ENCODE measurements at regions not wholly inside any gene's neighbourhood (a gene's known extent, or its start where the extent isn't known, plus 50 kb on each side); places are given as distances from the start of the nearest gene placed in this dataset.
"Not testable (repeated sequence)": the region's sequence is repeated elsewhere in the genome, so short reads cannot be mapped to it uniquely, and the experiment has no call there.

DNA sequence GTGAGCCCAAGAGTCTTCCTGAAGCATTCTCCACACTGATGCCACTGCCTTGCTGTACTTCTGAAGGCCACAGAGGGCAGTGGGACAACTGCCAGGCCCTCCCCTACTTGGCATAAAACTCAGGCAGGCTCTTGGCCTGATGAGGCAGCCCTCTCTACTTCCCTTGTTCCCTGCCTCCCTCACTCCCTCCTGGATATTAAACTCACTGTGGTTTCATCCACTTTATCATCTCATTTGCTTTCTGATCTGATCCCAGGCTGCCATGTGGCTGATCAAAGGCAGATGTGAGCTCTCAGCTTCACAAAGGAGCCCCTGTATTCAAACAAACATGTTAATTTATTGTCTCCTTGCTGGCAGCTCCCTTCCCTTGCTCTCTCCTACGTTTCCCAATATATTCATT lies 533.5 kb downstream of the IGSF11 start:
- in situ Hi-C loops (cut with MboI; ENCODE audit: low sequenced_read_pairs), result no loop called here

DNA sequence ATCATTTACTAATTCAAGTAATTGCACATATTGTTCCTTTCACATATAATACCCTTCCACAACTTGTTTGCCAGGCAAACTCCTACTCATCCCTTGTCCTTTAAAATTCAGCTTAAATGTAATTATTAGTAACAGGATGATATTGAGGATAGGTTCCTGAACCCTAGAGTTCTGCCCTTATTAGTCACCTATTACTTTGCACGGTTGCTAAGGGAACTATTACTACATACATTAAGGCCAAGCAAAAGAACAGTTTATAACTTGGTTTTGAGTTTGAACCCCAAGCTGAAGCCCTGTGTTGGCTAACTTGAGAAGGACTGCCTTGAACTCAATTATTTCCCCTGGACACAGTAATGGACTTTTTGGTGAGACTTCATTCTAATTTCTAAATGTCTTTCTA lies 529.7 kb downstream of the IGSF11 start:
- in situ Hi-C loops (cut with MboI; ENCODE audit: low sequenced_read_pairs), result no loop called here

DNA sequence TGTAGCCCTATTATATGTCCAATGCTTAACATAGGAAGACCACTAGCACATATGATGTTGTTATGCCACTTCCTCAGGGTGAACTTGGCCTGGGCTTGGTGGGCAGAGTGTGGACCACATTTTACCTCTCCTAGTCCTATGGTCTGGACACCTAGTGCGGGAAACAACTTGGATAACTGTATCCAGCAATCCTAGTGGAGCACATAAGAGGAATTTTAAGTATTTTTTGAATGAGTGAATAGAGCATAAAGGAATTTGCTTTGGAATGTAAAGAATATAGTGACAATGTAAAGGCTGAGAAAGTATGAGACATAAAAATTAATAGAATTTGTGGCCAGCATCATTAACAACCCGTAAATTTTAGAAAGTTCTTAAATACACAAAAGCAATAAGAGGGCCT lies 528.9 kb downstream of the IGSF11 start:
- in situ Hi-C loops (cut with MboI; ENCODE audit: low sequenced_read_pairs), result no loop called here

DNA sequence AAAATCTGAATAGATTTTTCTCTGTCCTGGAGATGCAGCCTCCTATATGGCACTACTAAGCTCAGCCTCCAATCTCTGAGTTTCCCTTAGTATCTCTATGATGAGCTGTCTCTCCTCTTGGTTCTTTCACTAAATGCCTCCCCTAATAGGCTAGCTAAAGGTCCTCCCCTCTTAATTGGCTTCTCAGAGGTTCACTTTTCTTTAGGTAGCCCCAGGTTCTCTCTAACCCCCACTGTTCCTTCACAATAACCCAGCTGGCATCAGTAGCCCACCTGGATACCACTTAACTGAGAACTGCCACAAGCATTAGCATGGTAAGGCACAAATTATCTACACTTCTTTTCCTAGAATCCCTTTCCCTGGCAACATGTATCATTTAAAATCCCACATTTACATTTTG lies 523.2 kb downstream of the IGSF11 start:
- in situ Hi-C loops (cut with MboI; ENCODE audit: low sequenced_read_pairs), result no loop called here

DNA sequence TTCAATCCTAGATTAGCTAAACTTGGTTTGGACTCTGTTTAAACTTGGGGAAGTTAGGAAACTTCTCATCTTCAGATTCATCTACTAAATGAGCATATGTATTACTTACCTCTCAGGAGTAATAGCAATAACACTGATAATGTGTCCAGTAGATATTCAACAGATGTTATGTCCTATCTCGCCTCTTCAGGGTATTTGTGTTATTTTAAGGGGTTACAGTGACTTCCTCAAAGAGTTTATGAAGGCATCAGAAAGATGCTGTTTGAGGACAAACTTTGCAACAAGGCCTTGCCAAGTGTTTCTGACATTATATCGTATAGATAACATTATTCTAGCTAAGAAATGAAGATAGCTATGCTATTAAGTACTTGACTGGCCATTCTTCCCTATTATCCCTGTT lies 522.3 kb downstream of the IGSF11 start:
- in situ Hi-C loops (cut with MboI; ENCODE audit: low sequenced_read_pairs), result no loop called here

DNA sequence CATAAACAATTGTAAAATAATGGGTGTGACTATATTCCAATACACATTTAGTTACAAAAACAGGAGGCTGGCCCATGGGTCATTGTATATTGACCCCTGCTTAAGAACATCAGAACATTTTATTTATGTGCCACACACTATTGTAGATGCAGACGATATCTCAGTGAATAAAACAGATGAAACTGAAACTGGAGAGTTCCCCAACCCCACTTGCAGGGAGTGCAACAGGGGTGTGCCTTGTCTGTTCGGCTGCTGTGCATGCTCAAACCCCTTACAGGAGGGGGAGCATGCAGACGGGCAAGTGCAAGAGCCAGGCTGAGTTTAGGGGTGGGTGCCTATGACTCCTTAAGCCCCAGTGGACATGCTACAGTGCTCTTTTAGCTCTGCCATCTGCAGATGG lies 509.6 kb downstream of the IGSF11 start:
- in situ Hi-C loops (cut with MboI; ENCODE audit: low sequenced_read_pairs), result no loop called here

DNA sequence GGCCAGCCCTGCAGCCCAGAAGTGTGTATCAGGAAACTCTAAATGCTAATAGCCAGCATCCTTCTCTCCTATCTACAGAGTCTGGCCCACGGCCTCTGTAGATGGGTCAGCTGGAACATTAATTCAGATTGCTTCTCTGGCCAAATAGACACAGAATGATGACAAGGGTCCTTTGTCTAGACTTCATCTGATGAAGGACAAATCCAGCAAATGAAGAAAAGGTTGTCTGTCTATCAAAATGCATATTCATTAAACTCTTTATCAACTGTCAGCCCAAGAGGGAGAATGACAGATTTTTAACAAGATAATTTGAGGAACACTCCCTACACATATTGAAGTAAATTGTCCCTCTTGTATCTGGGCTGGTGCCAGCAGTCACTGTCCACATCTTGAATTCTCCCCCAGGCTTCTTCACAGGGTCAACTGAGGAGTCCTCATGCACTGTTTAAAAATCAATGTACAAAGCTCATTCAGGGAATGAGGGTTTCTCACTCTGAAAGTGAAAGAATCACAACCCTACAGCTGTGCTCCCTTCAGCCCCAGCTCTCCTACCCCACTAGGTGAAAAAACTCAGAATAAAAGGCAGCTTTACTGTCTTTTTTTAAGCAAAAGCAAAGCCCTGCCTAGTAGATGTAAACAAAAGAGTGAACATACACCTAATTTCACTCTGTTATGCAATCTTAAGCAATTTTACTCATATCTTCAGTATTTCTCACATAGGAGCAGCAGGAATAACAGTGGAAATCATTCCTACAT lies 507.7 kb downstream of the IGSF11 start:
- in situ Hi-C loops (cut with MboI; ENCODE audit: low sequenced_read_pairs), result no loop called here

DNA sequence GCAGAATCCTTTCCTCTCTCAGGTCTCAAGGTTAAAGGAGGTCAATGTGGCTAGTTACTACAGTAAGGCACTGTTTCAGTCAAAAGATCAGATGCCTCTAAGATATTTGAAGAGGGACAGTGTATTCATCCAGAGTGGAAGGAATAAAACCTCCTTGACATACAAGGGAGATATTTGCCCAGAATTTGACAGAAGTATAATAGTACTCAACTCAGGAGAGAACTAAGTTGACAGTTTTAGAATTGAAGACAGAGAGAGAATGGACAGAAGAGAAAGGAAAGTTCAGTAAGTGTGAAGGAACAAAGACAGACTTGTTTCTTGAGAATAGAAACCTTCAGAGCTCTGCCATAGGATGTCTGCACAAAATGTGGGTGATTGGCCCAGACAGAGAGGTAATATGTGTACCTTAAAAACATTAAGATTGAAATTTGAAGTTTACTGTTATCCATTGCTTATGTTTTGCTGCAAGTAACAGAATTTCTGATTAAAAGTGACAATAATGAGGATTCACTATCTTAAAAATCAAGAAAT lies 507.1 kb downstream of the IGSF11 start:
- in situ Hi-C loops (cut with MboI; ENCODE audit: low sequenced_read_pairs), result no loop called here

DNA sequence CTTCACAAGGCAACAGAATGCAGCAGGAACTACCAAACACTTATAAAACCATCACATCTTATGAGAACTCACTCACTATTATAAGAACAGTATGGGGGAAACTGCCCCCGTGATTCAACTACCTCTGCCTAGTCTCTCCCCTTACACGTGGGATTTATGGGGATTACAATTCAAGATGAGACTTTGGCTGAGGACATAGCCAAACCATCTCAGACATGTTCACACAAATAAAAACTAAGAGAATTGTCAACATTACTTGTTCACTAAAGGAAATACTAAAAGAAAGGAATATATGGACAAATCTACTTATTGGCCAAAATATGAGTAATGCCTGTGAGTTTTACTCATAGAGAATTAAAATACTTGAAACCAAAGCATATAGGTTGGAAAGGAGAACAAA lies 505.1 kb downstream of the IGSF11 start:
- in situ Hi-C loops (cut with MboI; ENCODE audit: low sequenced_read_pairs), result no loop called here

DNA sequence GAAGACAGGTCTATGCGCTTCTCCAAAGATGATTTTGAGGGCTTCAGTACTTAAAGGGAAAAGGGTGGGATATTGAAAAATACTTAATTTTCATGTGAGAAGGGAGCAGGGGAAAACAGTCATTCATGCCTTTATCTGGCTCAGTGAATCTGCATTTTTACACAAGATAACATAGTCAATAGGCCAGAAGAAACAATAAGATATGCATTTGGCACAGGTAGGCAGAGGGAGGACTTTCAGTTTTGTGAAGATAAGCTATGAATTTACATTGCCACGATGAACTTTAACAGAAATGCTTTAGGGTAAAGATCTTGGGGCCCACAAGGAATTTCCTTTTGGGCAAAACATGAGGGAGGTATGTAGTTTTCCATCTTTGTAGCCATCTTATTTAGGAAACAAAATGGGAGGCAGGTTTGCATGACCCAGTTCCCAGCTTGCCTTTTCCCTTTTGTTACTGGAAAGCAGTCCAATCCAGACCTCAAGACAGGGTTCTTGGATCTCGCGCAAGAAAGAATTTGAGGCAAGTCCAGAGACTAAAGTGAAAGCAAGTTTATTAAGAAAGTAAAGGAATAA lies 504.2 kb downstream of the IGSF11 start:
- in situ Hi-C loops (cut with MboI; ENCODE audit: low sequenced_read_pairs), result no loop called here

DNA sequence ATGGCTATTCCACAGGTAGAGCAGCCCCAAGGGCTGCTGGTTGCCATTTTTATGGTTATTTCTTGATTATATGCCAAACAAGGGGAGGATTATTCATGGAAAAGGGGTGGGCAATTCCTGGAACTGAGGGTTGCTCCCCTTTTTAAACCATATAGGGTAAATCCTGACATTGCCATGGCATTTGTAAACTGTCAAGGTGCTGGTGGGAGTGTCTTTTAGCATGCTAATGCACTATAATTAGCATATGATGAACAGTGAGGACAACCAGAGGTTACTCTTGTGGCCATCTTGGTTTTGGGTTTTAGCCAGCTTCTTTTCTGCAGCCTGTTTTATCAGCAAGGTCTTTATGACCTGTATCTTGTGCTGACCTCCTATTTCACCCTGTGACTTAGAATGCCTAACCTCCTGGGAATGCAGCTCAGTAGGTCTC lies 503.7 kb downstream of the IGSF11 start:
- in situ Hi-C loops (cut with MboI; ENCODE audit: low sequenced_read_pairs), result not testable (repeated sequence)

DNA sequence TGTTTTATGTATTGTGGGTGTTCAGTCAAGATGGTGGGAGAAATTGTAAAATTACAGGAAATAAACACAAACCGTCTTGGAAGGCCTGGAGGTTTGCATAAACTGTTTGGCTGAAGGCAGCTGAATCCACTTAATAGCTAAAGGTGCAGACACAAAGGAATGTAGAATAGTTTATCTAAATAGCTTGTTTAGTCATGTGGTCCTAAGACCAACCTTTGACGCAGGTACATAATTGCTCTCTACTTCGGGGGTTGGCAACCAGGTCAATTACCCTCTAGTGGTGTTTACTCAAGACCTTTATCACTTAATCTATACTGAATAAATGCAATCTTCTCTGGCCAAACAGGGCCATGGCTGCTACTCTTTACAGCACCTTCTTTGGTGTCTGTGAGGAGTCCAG lies 502.8 kb downstream of the IGSF11 start:
- in situ Hi-C loops (cut with MboI; ENCODE audit: low sequenced_read_pairs), result no loop called here

DNA sequence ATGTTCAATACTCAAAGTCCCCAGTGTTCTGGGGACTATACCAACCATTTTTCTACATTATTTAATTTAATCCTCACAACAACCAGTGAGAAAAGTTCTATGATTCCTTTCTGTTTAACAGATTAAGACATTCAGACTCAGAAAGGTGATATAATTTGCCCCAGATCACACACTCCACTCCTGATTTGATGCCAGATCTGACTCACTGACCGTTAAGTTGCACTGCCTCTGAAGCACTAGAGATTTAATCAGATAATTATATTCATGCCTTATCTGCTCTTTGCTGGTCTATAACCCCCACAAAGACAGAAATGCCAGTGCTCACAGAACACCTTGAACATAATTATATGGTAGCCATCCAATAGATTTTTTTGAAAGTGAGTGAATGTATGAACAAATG lies 501.0 kb downstream of the IGSF11 start:
- in situ Hi-C loops (cut with MboI; ENCODE audit: low sequenced_read_pairs), result no loop called here

DNA sequence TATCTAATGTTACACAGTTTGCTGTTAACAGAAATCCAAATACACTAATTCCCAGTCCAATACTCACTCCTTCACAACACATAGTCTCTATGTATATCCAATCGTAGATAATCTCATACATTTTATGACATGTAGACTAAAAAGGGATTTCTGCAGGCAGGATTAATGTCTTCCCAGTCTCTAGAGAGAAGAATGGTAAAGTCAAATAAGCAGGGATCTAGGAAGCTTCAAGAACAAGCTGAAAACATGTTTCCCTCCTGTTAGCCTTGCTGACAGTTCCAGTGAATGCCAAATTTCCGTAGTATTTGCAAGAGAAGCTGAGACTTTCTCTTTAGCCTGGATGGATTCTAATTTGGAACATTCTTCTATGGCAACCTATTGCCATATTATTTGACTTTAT lies 500.1 kb downstream of the IGSF11 start:
- in situ Hi-C loops (cut with MboI; ENCODE audit: low sequenced_read_pairs), result no loop called here

DNA sequence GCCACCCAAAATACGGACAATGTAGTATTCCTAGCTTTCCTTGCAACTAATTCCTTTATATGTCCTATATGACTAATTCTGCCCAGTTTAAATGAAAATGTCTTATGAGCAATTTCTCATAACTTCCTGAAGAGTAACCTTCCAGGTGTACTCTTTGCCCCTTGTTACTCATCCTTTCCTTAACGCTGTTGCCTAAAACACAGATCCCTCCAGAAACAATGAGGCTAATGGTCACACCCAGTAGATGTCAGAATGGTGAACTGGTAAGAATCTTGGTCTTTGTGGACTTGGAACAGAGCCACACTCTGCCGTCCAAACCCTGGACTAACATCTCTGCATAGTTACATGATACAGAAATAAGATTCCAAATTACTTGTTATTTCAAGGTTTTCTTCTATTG lies 497.9 kb downstream of the IGSF11 start:
- in situ Hi-C loops (cut with MboI; ENCODE audit: low sequenced_read_pairs), result no loop called here

DNA sequence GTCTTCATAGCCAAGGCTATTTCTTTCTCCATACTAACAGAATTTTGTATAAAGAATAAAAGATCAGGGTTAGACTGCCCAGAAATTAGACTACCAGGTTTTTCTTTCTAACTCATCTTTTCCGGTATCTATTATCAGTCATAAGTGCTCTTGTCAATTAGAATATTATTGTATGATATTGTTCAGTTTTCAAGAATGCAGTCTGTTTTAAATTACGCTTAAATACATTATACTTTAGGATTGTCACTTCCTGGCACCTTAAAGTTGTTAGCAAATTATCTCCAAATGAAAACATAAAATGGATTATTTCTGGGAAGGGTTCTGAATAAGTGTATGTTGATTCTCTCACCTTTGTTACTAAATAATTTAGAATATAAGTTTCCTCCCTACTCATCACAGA lies 497.2 kb downstream of the IGSF11 start:
- in situ Hi-C loops (cut with MboI; ENCODE audit: low sequenced_read_pairs), result no loop called here

DNA sequence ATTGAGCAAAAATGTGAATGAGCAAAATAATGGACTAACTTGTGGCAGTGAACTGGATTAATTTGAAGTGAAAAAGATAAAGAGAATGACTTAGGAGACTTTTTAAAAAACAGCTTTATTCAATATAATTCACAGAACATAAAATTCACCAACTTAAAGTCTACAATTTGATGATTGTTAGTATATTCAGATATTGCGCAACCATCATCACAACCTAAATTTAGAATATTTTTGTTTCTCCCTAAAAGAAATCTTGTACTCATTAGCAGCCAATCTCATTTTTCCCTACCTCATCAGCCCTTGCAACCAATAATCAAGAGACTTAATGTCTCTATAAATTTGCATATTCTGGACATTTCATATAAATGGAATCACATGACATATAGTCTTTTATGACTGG lies 496.5 kb downstream of the IGSF11 start:
- in situ Hi-C loops (cut with MboI; ENCODE audit: low sequenced_read_pairs), result no loop called here

DNA sequence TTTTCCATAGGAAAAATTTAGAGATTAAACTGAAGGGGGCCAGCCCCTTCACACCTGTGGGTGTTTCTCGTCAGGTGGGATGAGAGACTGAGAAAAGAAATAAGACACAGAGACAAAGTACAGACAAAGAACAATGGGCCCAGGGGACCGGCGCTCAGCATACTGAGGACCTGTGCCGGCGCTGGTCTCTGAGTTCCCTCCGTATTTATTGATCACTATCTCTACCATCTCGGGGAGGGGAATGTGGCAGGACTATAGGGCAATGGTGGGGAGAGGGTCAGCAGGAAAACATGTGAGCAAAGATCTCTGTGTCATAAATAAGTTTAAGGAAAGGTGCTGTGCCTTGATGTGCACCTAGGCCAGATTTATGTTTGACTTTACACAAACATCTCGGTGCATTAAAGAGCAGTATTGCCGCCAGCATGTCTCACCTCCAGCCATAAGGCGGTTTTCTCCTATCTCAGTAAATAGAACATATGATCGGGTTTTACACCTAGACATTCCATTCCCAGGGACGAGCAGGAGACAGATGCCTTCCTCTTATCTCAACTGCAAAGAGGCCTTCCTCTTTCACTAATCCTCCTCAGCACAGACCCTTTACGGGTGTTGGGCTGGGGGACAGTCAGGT lies 494.7 kb downstream of the IGSF11 start:
- in situ Hi-C loops (cut with MboI; ENCODE audit: low sequenced_read_pairs), result not testable (repeated sequence)

DNA sequence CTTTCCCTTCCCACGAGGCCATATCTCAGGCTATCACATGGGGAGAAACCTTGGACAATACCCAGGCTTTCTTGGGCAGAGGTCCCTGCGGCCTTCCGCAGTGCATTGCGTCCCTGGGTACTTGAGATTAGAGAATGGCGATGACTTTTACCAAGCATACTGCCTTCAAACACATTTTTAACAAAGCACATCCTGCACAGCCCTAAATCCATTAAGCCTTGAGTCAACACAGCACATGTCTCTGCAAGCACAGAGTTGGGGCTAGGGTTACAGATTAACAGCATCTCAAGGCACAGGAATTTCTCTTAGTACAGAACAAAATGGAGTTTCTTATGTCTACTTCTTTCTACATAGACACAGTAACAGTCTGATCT lies 494.2 kb downstream of the IGSF11 start:
- in situ Hi-C loops (cut with MboI; ENCODE audit: low sequenced_read_pairs), result not testable (repeated sequence)

DNA sequence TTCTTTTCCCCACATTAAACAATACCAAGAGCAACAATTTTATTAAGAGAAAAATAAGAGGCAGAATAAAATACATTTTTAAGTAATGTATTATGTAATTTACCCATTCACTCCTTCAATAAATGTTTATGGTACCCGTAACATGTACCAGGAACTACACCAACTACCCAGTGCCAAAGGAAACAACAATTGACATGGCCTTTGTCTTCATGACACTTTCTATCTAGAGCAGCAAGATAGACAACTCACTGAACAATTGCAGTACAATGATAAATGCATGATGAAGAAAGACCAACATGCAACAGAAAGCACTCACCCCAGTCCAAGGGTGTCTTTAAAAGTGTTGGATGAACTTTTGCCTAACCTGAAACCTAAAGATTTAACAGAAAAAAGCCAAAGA lies 493.8 kb downstream of the IGSF11 start:
- in situ Hi-C loops (cut with MboI; ENCODE audit: low sequenced_read_pairs), result no loop called here

DNA sequence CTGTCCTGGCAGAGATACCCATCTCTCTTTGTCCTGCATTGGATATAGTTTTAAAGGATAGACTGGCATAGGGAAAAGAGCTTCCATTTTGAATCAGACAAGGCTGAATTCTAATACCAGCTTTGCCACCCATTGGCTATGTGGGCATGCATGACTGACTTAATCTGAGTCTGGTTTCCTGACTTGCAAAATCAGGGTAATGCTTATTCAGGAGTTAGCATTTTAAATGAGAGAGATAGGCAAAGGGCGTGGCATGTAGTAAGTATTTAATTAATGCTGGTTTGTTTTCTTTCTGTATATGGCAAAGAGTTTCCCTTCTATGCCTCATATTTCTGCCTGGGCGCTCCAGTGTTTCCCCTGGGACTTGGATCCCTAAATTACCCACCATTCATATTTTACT lies 492.9 kb downstream of the IGSF11 start:
- in situ Hi-C loops (cut with MboI; ENCODE audit: low sequenced_read_pairs), result no loop called here

DNA sequence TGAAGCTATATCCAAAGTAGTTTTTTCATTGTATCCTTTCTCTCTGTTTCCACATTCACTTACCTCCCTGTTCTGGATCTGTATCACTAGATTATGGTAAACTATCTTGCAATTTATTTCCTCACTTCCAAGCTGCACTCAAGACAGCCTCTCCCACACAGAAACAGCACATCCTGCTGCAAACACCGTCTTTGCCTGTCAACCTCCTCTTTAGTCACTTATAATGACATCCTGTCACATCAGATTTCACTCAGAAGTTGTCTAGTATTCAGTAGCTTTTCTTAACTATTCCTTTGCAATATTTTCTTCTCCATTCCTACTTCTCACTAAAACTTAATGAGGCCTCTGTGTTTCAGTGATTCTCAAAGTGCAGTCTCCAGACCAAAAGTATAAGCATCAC lies 490.8 kb downstream of the IGSF11 start:
- in situ Hi-C loops (cut with MboI; ENCODE audit: low sequenced_read_pairs), result no loop called here

All from HL-60/S4 treated with phorbol 12-myristate 13-acetate at 8.2 ng/mL for 4 days and 3 days (cell line).